AG04449 (cell line): ENCODE measurements at regions not wholly inside any gene's neighbourhood (a gene's known extent, or its start where the extent isn't known, plus 50 kb on each side); places are given as distances from the start of the nearest gene placed in this dataset.

ENCODE experiments used
- CTCF ChIA-PET: fragments of 350-600 bp; formaldehyde crosslinking; extraction: SDS; loops from one replicate; lab custom pipeline; 2021; ENCODE audit warnings: antibody characterized with exemption; lab: Yijun Ruan, JAX
- POLR2A ChIA-PET: fragments of 400-600, 350-600 bp; formaldehyde crosslinking; extraction: SDS; loops from one replicate; lab custom pipeline; 2020; ENCODE audit warnings: antibody characterized with exemption, inconsistent platforms; lab: Yijun Ruan, JAX
- DNase-seq: peaks from one replicate; pipeline ENCODE4 v3.0.0-alpha.2; 2010; ENCODE audit warnings: low read depth, low spot score
- H3K4me3 ChIP-seq: 2 replicates; pipeline ENCODE4 v1.5.1; 2011; ENCODE audit warnings: low read depth, mild to moderate bottlenecking, control low read depth, low read length
- TF ChIP-seq, protein P1 (sequence below): IDR thresholded peaks from one replicate; pipeline ENCODE4 v1.5.1; 2011; ENCODE audit warnings: mild to moderate bottlenecking, moderate library complexity, low read length, control low read depth, inconsistent platforms; ENCODE audit not compliant: insufficient read depth; ENCODE audit errors: missing control alignments

DNA sequence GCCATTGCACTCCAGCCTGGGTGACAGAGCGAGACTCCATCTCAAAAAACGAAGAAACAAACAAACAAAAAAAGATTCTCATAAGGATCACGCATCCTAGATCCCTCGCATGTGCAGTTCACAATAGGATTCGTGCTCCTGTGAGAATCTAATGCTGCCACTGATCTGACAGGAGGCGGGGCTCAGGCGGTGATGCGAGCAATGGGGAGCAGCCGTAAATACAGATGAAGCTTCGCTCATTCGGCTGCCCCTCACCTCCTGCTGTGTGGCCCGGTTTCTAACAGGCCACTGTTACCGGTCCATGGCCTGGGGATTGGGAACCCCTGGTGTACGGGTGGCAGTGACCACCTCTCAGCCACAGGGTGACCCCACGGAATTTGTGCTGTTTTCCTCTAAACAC is 98.2 kb upstream of the MRI1 start:
- CTCF ChIA-PET, result no interaction called here
- DNase-seq, result no peak
- POLR2A ChIA-PET, result no interaction called here
- TF ChIP-seq, protein P1, sequence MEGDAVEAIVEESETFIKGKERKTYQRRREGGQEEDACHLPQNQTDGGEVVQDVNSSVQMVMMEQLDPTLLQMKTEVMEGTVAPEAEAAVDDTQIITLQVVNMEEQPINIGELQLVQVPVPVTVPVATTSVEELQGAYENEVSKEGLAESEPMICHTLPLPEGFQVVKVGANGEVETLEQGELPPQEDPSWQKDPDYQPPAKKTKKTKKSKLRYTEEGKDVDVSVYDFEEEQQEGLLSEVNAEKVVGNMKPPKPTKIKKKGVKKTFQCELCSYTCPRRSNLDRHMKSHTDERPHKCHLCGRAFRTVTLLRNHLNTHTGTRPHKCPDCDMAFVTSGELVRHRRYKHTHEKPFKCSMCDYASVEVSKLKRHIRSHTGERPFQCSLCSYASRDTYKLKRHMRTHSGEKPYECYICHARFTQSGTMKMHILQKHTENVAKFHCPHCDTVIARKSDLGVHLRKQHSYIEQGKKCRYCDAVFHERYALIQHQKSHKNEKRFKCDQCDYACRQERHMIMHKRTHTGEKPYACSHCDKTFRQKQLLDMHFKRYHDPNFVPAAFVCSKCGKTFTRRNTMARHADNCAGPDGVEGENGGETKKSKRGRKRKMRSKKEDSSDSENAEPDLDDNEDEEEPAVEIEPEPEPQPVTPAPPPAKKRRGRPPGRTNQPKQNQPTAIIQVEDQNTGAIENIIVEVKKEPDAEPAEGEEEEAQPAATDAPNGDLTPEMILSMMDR, result no peak
- H3K4me3 ChIP-seq, result no peak overlapping the region

DNA sequence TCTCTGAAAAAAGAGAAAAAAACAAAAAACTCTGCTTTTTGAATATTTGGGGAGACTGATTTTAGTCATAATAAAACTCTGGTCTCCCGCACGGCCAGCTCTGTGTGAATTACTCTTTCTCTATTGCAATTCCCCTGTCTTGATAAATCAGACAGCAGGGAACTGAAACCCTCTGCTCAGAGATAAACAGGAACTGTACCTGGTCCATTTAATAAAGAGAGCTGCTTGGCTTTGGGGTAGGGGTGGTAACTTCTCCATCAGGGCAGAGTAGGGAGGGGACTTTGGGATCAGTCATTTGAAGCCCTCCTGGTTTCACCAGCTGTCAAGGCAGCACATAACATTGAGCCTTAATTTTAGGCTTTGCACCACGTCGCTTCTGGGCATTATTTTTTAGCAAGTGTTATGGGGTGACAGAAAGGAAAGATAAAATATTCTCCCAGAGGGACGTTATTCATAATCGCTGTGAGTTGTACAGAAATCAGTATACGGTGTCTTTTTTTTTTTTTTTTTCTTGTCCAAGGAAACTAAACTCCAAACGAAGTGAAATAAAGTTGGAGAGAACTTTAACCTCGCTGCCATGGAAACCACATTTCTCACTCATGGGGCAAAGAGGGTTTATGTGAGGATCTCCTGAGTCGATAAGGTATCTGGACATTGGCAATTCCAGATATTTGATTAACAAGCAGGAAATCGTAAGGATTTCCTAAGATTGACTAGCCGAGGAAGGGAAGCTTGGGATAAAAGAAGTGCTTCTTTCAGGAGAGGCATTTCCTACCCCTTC is 99.0 kb upstream of the MRI1 start:
- TF ChIP-seq, protein P1, result no peak
- no peak overlapping the region for H3K4me3 ChIP-seq
- no peak for DNase-seq
- ChIA-PET POLR2A (no interaction called here), CTCF (no interaction called here)

DNA sequence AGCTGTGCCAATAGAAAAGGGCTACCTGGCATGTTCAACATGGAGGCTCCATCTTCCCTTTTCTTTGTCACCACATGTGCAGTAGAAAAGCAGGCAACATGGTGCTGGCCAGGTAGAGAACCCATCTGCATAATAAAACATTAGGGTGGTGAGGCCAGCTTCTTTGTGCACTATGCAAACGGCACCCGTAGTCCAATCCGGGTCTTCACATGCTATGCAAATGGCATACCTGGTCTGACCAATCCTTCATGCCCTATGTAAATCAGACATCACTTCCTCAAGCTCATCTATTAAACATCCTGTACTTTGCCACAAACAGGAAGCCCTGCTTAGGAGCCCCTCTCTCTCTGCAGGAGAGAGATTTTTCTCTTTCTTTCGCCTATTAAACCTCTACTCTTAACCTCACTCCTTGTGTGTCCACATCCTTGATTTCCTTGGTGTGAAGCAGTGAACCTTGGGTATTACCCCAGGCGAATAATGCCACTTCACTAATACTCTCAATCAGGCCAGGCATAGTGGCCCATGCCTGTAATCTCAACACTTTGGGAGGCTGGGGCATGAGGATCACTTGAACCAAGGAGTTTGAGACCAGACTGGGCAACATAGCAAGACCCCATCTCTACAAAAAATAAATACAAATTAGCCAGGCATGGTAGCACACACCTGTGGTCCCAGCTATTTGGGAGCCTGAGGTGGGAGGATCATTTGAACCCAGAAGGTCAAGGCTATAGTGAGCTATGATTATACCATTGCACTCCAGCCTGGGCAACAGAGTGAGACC is 111.3 kb upstream of the MRI1 start:
- DNase-seq, result no peak
- TF ChIP-seq, protein P1, result no peak
- ChIA-PET CTCF (no interaction called here), POLR2A (no interaction called here)
- no peak overlapping the region for H3K4me3 ChIP-seq

DNA sequence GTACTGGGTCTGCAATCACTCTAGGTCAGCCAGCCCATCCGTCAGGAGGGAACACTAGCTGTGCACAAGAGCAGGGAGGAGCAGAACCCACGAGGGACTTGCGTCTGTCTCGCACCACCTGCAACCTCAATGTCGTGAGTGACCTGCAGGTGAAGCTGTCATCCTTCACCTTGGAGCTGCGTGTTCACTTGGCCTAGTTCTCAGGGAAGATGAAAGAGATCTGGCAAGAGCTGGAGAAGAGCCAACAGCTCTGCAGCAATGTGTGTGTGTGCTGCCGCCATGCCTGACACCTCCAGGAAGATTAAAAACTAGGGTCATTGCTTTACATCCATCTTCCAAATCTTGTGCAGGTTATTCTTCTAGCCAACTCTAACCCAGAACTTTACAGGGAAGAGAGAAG is 117.6 kb upstream of the MRI1 start:
- H3K4me3 ChIP-seq, result no peak overlapping the region
- POLR2A ChIA-PET, result no interaction called here
- CTCF ChIA-PET, result no interaction called here
- DNase-seq, result no peak
- TF ChIP-seq, protein P1, result no peak

DNA sequence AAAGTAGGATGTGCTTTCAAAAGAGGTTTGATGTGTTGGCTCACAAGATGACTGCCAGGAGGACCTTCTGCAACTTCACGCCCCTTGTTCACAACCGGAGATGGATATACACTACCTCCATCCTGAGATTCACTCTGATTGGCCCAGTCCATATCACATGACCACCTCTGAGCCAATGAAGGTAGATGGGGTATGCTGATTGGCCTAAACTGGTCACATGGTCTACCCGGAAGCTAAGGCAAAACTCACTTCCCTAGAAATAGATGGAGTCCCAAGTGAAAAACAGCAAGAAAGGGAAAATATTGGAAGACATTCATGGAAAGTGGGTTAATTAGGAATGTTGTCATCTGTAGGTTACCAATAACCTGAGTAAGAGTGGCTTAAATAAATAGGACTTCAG is 119.7 kb upstream of the MRI1 start:
- TF ChIP-seq, protein P1, result no peak
- CTCF ChIA-PET, result no interaction called here
- POLR2A ChIA-PET, result no interaction called here
- H3K4me3 ChIP-seq, result no peak overlapping the region
- no peak for DNase-seq

DNA sequence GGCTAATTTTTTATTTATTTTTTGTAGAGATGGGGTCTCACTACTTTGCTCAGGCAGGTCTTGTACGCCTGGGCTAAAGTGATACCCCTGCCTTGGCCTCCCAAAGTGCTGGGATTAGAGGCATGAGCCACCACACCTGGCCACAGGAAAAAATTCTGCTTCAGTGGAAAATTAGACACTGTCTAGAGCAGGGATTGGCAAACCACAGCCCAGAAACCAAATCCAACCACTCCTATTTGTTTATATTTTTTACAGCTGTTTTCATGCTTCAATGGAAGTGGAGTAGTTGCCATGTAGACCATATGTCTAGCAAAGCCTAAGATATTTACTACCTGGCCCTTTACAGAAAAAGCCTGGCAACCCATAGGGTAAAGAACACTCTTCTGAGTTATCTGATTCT is 123.7 kb upstream of the MRI1 start:
- ChIA-PET CTCF (no interaction called here), POLR2A (no interaction called here)
- TF ChIP-seq, protein P1, result no peak
- no peak for DNase-seq
- no peak overlapping the region for H3K4me3 ChIP-seq
